ENCODE measurements at regions not wholly inside any gene's neighbourhood (a gene's known extent, or its start where the extent isn't known, plus 50 kb on each side); places are given as distances from the start of the nearest gene placed in this dataset.
"Not testable (repeated sequence)": the region's sequence is repeated elsewhere in the genome, so short reads cannot be mapped to it uniquely, and the experiment has no call there.

DNA sequence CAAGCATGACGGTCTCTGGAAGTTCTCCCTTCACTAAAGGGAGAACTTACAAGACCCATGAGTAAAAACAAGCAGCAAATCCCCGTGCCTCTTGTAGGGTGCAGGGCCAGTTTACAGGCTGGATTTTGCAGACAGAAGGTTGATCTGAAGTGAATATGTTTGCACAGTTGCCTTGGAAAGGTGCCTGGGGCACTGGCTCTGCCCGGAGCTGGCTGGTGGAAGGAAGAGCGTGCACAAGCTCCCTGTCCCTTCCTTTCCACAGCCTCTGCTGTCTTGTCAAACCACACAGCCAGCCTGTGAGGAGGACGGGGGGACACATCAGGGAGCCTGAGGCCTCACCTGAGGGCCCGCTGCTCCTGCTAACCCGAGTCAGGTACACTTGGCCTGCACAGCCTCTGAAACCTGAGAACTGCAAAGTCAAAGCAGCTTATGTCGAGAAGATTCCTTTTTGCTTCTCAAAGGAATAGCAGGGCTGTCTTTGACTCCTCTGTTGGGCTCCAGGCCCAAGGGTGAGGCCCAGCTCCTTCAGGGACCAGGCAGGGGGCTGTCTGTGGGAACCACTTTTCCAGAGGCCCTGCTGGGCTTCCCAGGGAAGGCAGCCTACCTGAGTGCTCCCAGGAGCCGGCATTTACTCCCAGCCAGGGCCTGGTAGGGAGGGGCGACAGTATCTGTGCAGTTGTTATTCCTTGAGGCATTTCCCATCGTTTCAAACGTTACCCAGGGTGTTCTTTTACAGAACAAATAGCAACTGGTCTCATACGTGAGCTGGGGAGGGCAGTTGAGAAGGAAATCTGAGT lies 251.5 kb downstream of the SIPA1L2 start:
- DNase-seq = no peak

DNA sequence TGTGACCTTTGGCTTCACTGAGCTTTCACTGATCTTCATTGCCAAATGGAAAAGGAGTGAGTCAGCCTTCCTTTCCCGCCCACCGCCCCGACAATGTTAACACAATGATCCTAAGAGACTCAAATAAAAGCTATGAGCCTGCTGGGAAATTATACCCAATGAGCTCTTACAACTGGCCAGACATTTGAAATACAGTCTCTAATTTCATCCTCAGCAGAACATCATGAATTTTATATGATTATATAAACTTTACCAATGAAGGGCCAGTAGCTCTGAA lies 252.5 kb downstream of the SIPA1L2 start:
- DNase-seq = no peak

DNA sequence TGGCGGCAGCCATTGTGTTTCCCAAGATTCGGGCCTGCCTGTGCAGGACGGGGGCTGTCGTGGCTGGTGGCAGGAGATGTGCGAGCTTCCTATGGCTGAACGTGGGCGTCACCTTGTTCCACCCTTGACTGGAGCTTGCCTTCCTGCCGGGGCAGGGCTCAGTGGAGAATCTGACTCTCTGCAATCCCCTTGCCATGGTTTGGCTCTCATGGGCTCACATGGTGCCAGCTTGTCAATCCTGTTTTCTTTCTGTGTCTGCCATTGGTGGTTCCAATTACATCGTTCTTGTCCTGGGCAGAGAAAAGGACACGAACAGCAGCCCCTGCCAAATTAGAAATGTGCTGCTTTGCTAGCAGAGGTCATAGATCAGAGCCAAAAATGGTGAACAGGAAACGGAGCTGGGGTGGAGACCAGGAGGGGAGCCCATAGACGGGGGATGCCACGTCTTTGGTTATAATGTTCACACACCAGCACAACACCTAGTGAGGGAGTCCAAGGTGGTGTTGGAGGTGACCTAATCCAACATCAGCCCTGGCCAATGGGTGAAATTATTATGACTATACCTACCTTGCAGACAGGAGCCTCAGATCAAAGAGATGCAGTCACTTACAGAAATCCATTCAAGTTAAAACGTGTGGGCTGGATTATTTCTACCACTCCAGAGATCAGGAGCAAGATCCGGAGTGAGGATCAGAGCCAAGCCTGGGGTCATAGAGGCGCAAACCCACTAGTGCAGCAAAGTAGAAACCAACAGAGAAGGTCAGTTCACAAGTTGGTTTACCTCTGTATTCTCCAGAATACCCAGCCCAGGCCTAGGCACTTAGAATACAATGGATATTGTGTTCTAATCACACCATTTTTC lies 253.1 kb downstream of the SIPA1L2 start:
- DNase-seq = no peak

DNA sequence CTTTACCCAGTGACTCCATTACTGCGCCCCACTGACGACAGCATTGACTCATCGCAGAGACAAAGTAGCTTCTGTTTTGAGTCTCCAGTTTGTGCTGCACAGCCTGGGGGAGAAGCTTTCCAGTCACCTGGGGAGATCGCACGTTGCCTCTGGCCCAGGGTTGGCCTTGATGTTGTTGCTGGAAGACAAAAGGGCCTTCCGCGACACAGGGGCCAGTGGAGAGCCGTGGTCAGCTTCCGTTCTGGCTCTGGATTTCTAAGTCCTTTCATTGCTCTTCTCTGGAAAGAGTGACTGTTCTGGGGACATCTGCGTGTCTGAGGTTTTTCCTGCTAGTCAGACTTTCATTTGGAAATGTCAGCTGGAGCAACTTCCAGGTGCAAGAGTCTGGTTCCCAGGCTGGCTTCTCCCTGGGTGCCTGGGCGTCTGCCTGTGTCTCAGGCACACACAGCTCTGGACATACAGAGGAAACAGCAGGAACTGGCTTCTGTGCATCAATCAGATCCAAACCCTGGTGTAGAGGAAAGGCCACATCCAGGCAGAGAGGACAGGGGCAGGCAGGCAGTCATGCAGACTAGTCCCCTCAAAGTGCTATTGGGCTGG lies 257.0 kb downstream of the SIPA1L2 start:
- DNase-seq = no peak

DNA sequence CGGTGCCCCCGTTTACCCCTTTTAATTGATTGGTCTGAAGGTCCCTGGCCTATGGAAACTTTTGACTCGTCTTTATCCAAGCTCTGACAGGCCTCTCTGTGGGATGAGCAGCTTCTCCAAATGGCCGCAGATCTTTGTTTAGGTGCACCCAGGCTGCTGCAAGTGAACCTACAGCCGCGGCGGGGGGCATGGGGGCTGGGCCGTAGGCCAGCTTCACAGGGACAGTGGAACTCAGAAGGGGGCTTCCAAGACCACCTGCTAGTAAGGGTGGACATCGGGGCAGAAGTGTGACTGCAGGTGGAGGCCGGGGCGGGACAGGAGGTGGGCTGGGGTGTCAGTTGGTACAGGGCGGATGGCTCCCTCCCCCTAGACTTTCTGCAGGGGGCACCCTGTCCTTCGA lies 257.5 kb downstream of the SIPA1L2 start:
- no peak for DNase-seq

DNA sequence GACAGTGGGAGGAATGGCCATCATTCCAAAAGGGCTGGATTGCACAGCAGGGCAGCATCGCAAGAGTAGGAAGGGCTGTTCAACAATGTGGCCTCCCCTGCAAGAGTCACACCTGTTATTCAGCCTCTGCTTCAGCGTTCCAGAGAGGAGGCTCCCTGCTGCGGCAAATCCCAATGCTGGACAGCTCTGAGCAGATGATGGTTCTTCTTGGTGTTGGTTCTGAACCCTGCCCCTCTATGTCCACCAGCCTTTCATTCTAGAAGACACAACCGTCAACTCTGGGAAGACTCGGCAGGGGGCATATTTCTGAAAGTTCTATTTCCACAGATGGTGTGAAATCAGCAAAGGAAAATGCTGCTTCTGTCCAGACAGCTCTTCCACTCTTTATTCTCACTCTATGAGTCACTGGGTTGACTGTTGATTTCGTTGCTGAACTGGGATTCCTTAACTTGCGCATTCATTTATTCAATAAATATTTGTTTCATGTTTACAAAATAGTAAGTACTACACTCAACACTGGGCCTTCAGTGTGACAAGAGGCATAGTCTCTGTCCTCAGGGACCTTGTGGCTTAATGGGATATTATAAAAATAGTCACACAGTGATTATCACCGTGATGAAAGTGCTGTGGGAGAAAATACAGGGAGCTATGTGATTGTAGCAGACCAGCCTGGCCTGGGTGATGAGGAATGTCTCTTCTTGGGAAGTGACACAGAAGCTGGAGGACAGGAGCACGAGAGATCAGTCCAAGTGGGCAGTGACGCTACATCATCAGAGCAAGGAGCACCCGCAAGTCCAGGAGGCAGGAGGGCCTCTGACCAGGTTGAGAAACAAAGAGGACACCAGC lies 260.3 kb downstream of the SIPA1L2 start:
- no peak for DNase-seq

DNA sequence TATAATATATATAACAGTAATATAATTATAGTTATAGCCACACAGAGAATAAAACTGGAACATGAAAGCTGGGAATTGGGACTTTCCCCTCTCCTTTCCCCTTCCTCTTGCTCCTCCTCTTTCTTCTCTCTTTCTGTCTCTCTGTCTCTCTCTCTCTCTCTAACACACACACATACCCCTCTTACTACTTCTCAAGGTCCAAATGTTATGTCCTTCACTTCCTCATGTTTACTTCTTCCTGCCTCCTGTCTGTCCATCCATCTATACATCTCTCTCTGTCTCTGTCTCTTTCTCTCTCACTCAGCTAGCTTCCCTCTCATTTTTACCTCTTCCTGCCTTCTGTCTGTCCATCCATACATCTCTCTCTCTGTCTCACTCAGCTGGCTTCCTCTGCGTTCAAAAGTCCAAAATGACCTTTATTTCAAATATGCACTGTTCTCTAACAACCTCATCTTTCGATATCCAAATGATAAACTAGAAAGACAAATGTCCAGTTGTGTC lies 261.1 kb downstream of the SIPA1L2 start:
- no peak for DNase-seq

DNA sequence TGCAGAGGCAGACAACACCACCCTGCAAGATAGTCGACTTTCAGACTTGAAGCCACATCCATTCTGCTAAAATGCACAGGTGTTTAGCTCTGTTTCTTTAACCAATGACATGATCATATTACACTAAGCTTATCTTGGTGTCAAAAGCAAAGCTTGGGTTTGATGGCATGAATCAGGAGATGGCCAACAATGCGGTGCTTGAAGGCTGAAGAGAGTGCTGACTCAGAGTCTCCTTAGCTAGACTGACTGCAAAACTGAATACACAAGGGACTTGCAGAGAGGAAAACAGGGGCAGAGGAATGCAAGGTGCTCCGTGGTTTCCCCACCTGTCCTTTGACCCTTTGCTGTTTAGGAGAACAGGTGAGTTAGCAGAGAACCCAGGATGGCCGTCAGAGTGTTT lies 262.6 kb downstream of the SIPA1L2 start:
- no peak for DNase-seq

DNA sequence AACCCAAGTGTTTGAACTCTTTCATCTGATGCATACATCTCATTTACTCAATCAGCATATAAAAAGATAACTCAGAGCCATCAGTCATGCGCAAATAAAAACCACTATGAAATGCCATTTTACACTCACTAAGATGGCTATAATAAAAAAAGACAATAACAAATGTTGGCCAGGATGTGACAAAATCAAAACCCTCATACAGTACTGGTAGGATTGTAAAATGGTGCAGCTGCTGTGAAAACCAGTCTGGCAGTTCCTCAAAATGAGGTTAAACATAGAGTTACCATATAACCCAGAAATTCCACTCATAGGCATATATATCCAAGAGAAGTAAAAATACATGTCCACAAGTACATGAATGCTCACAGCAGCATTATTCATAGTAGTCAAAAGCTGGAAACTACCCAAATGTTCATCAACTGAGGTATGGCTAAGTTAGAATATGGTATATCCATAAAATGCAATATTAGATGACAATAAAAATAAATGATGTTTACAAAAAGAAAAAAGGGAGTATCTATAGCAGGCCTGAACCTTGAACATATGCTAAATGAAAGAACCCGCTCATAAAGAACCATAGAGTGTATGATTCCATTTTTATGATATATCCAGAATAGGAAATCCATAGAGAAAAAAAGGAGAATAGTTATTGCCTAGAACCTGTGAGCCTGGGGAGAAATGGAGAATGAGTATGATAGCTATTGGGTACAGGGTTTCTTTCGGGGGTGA lies 265.1 kb downstream of the SIPA1L2 start:
- DNase-seq = no peak

DNA sequence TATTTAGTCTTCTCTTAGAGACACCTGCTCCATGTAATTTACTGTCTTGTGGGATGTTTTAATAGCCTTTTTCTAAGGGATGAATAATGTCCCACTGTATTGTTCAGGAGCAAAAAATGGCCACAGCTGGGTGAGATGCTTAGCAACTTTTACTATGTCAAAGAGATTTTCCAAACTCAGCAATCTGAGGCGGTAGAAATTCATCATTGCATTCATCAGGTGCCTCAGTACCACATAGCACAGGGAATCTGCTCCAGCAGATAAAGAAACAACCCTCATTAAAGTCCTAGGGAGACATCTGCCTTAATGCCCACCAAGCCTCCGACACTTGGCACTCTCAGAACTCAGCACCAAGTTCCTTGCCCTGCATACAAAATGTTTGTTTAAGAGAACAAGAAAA lies 266.9 kb downstream of the SIPA1L2 start:
- DNase-seq = no peak

DNA sequence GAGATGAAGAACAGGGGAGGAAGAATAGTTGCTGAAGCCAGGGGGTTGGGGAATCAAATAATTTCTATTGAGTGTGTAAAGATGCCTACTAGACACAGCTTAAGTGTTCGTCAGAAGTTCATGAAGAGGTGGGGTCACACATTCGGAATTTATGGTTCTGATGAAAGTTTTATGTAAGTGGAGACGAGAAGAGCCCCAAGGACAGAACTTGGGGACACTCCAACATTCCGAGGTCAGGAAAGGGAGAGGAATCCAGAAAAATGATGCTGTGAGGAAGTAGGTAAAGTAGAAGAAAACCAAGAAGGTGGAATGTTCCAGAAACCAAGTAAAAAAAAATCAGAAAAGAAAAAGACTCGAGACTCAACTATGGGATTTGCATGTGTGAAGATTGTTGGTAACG lies 272.5 kb downstream of the SIPA1L2 start:
- no peak for DNase-seq

DNA sequence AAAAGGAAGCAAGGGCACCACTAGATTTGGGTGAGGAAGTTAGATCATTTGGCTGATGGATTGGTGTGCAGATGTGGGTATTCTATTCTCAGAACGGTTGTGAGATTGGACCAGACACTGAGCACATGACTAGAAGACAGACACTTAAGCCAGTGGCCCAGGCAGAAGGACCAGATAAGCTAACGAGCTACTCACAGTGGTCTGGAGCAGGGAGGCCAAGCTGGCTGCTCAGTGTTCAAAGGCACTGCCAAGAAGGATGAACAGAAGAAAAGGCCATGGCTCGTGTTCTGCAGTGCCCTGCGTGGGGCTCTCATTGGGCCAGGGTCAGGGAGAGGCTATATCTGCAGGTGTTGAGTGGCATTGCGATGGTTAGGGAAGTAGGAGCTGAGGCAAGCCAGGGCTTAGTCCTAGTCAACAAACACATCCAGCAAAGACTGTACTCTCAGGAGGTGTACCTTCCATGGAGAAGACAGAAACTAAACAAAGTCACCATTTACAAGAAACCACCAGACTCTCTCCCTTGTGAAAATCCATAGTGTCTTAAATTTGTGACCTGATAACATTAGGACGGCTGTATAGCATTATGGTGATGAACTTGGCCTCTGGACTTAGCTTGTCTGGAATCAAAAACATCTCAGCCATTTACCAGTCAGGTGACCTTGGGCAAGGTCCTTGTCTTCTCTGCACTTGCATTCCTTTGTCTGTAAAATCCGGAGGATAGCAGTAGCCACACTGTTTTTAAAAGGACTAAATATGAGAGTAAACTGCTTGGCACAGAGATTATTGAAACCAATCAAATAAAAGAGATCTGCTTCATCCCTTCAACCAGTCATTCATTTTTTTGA lies 274.5 kb downstream of the SIPA1L2 start:
- no peak for DNase-seq

DNA sequence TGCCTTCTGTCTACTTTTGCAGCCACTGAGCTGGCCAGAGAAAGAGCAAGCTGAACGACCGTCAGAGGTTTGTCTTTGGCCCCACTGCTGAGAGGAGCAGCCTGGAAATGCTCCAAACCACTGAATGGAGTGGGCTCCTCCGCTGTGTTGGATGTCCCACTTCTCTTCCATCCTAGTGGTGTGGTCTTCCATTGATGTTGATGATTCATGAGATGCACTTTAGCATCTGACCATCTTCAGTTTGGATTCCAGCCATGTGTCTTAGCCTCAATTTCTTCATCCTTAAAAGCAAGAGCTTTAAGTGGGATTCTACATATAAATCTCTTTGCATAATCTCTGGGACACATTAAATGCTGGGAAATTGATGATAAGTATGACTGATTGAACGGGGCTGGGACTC lies 276.9 kb downstream of the SIPA1L2 start:
- DNase-seq = no peak

DNA sequence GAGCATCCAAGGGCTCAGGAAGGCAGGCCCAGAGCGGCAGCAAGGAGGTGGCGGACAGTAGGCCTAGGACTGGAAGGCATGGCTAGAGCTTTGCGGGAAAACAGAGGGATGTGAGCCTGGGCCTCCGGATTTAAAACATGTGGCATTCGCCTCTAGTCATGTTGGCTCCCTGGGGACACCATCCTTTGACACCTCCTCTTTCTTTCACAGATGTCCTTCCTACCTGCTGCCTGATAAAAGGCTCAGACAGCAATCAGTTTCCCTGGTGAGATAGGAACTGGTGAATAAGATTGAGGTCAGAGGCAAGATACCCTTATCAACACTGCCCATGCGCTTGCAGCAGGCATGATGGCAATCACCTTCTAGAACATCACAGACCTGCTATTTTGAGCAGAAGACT lies 277.6 kb downstream of the SIPA1L2 start:
- DNase-seq = no peak

DNA sequence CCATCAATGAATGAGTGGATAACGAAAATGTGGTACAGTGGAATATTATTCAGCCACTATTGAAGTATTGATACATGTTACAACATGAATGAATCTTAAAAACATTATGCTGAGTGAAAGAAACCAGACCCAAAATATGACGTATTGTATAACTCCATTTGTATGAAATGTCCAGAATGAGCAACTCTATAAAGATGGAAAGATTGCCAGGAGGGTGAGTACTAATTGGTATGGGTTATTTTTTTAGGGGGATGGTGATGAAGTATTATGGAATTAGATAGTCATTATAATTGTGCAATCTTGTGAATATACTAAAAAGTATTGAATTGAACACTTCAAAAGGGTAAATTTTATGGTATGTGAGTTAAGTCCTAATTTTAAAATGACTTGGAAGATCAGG lies 278.6 kb downstream of the SIPA1L2 start:
- DNase-seq = no peak

DNA sequence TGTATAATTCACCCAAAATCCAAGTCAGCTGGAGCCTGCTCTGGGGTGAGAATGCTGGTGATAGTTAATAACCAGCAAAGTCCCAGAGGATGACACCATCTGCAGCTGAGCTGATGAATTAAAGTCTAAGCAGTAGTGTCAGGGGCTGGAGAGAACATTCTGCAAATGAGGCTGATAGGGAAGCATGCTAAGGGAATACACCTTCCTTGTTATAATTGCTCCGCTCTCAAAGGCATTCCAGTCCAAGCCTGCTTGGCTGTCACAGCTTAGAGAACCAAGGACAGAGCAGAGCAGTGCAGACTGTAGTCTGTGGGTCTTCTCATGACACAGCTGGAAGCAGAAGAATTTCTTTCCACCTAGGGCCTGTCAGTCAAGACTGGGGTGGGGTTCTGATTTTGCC lies 283.1 kb downstream of the SIPA1L2 start:
- DNase-seq = no peak

DNA sequence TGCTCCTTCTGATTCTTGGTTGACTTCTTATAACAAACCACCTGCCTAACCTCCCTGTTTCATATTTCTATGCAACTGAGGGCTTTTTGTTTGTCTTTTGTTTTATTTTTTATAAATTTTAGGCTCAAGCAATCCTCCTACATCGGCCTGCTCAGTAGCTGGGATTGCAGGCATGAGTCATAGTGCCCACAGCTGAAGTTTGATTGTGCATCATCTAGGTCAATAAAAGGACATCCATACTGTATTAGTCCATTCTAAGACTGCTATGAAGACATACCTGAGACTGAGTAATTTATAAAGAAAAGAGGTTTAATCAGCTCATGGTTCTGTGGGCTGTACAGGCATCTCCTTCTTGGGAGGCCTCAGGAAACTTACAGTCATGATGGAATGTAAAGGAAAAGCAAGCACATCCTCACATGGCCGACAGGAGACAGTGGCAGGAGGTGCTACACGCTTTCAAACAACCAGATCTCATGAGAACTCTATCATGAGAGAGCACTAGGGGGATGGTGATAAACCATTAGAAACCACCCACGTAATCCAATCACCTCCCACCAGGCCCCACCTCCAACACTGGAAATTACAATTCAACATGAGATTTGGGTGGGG lies 285.0 kb downstream of the SIPA1L2 start:
- DNase-seq = no peak

DNA sequence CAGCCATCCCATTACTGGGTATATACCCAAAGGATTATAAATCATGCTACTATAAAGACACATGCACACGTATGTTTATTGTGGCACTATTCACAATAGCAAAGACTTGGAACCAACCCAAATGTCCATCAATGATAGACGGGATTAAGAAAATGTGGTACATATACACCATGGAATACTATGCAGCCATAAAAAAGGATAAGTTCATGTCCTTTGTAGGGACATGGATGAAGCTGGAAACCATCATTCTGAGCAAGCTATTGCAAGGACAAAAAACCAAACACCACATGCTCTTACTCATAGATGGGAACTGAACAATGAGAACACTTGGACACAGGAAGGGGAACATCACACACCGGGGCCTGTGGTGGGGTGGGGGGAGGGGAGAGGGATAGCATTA lies 285.7 kb downstream of the SIPA1L2 start:
- DNase-seq = not testable (repeated sequence)

DNA sequence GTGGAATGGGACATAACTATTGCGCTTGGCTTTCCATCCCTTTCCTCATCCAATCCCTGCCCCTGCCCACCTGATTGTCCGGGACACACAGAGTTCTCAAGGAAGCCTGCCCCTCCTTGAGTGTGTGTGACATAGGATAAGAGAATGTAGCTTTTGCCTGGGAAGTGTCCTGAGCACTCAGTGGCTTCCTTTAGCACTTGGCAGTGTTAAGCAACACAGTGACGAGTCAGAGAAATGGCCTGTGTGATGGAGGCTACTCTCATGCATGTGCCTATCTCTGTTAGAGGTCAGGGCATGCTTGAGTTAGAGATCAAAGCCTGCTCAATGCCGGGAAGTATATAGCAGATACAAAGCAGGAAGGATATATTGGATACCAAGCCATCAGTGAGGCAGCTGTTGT lies 289.5 kb downstream of the SIPA1L2 start:
- DNase-seq = no peak

DNA sequence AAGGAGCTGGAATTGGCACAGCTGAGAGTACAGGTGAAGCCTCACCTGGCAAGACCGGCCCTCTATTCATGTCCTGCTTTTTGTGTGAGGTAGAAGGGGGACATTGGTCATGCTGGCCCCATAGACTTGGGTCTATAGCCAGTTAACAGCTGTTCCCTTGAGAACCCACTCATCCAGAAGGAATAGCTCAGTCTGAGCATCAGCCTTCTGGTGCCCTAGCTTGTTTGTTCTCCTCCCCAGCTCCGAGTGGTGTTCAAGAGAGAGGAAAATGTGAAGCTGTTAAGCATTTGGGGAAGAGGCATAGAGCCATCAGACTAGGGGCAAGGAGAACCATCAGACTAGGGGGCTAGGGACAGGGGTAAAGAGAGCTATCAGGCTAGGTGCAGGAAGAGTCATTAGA lies 290.9 kb downstream of the SIPA1L2 start:
- DNase-seq = no peak

DNA sequence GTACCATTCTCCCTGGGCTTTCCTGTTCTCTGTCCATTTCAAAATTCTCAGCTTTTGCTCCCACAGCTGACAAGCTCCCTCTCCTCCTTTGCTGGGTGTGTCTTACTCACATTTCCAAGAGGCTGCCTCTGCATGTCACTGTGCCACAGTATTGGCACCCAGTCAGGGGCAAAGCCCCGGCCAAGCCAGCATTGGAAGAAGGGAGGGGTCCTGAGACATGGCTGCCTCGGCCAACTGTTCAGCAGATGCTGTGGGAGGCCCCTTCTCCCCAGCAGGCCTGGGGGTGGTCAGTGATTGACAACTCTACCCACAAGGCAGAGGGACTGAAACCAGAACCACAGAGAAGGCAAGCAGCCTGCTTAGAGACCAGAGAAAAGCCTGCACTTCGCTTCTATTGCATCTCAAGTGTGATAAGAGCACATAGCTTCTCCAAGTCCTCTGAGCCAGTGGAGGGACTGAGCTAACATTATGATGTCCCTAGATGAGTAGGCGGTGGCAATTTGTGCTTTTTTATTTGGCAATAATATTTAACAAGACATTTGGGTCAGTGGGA lies 294.1 kb downstream of the SIPA1L2 start:
- DNase-seq = no peak
